HCT116 (cell line): ENCODE measurements at regions not wholly inside any gene's neighbourhood (a gene's known extent, or its start where the extent isn't known, plus 50 kb on each side); places are given as distances from the start of the nearest gene placed in this dataset.

ENCODE experiments used
- CEBPB ChIP-seq: IDR thresholded peaks from 2 replicates; pipeline ENCODE4 v1.6.1; 2012; ENCODE audit warnings: low read depth
- CTCF ChIP-seq, 3 experiments: fragments of 200-600 bp in 1 of 3; sonication (generic) in 1 of 3; IDR thresholded peaks in 2 of 3; conservative IDR thresholded peaks in 1 of 3; 2 replicates each; pipeline ENCODE4 v1.5.1; 2012 to 2017; ENCODE audit warnings: low read depth in 2 of 3, low read length in 2 of 3, antibody characterized with exemption in 1 of 3, borderline replicate concordance in 1 of 3, control low read depth in 1 of 3, mild to moderate bottlenecking in 1 of 3, mixed read lengths in 1 of 3, mixed run types in 1 of 3, moderate library complexity in 1 of 3; ENCODE audit not compliant: insufficient read depth in 1 of 3
- ELF1 ChIP-seq: IDR thresholded peaks from 2 replicates; pipeline ENCODE4 v1.6.1; 2012; ENCODE audit warnings: low read depth, borderline replicate concordance
- EZH2phosphoT487 ChIP-seq: fragments of 200-600 bp; IDR thresholded peaks from 2 replicates; pipeline ENCODE4 v1.6.1; 2018; ENCODE audit warnings: antibody characterized with exemption, borderline replicate concordance
- POLR2A ChIP-seq: IDR thresholded peaks from 2 replicates; pipeline ENCODE4 v1.7.0; 2011; ENCODE audit warnings: borderline replicate concordance; ENCODE audit not compliant: insufficient read depth, insufficient read length; ENCODE audit errors: extremely low read depth
- SIN3A ChIP-seq: IDR thresholded peaks from 2 replicates; pipeline ENCODE4 v1.6.1; 2012; ENCODE audit warnings: low read depth
- ZBTB33 ChIP-seq: IDR thresholded peaks from 2 replicates; pipeline ENCODE4 v1.6.1; 2011; ENCODE audit warnings: mild to moderate bottlenecking, low read length, moderate library complexity; ENCODE audit not compliant: insufficient replicate concordance; ENCODE audit errors: extremely low read depth

- TF ChIP-seq ZBTB33 (no peak), CTCF (IDR thresholded peaks at IDR 0.05 in 2 of 3, conservative IDR thresholded peaks at IDR 0.05 in 1 of 3; ENCODE audit: borderline replicate concordance in 1 of 3, insufficient read depth in 1 of 3, low read depth in 2 of 3, low read length in 2 of 3) (no peak), ELF1 (no peak), SIN3A (no peak), CEBPB (no peak), POLR2A (no peak), EZH2phosphoT487 (no peak)
Observed at GRCh38 chr7:51881309-51881708, 564.7 kb upstream of the COBL start.
